Activated CD4-positive, alpha-beta memory T cell treated with anti-CD3 and anti-CD28 coated beads for 36 hours (primary cell): ENCODE measurements at regions not wholly inside any gene's neighbourhood (a gene's known extent, or its start where the extent isn't known, plus 50 kb on each side); places are given as distances from the start of the nearest gene placed in this dataset.

Experiments
- CTCF ChIA-PET: fragments of 350-600 bp; sonication (Branson Sonifier 250); formaldehyde crosslinking; loops from one replicate; lab custom pipeline; 2021; ENCODE audit warnings: antibody characterized with exemption, inconsistent platforms; lab: Charles Lee
- POLR2A ChIA-PET: fragments of 350-600 bp; sonication (Branson Sonifier 250); formaldehyde crosslinking; loops from one replicate; lab custom pipeline; 2021; ENCODE audit warnings: antibody characterized with exemption; lab: Charles Lee
- DNase-seq: peaks from one replicate; pipeline ENCODE4 v3.0.0-alpha.2; 2020
- H3K27ac Mint-ChIP-seq: one replicate; pipeline ENCODE4 v1.8.0; 2021; ENCODE audit warnings: mixed read lengths
- H3K27me3 Mint-ChIP-seq: one replicate; pipeline ENCODE4 v1.8.0; 2021; ENCODE audit warnings: mixed read lengths
- H3K36me3 Mint-ChIP-seq: one replicate; pipeline ENCODE4 v1.8.0; 2021; ENCODE audit warnings: mixed read lengths
- H3K4me1 Mint-ChIP-seq: one replicate; pipeline ENCODE4 v1.8.0; 2021; ENCODE audit warnings: low read depth, mixed read lengths
- H3K4me3 Mint-ChIP-seq: one replicate; pipeline ENCODE4 v1.8.0; 2021; ENCODE audit warnings: mild to moderate bottlenecking, mixed read lengths
- H3K9me3 Mint-ChIP-seq: one replicate; pipeline ENCODE4 v1.8.0; 2021; ENCODE audit warnings: mixed read lengths
- intact Hi-C: fragments of 100-400 bp; cut with micrococcal nuclease; formaldehyde crosslinking; loops from one replicate; pipeline ENCODE4 v1.15.1; 2023

DNA sequence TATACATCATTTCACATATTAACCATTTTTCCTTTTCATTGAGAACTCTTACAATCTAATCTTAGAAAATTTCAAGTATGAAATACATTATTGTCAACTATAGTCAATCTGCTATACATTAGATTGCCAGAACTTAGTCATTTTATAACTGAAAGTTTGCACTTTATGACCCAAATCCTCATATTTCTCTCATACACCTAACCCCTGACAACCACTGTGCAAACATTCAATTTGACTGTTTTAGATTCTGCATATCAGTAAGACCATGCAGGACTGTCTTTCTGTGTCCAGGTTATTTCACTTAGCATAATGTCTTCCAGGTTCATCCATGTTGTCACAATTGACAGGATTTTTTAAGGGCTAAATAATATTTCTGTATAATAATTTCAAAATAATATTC, 1299.0 kb upstream of the B3GALT2 start:
- intact Hi-C loops, result no loop called here
- peaks cover 2% of the 10 kb centered on the region for H3K27me3 Mint-ChIP-seq
- ChIA-PET CTCF (no interaction called here), POLR2A (no interaction called here)
- no peaks in the 10 kb centered on the region for H3K4me1 Mint-ChIP-seq
- no peaks in the 10 kb centered on the region for H3K36me3 Mint-ChIP-seq
- H3K4me3 Mint-ChIP-seq, result no peak overlapping the region
- no peak for DNase-seq
- no peak overlapping the region for H3K27ac Mint-ChIP-seq
- H3K9me3 Mint-ChIP-seq, result no peaks in the 10 kb centered on the region

DNA sequence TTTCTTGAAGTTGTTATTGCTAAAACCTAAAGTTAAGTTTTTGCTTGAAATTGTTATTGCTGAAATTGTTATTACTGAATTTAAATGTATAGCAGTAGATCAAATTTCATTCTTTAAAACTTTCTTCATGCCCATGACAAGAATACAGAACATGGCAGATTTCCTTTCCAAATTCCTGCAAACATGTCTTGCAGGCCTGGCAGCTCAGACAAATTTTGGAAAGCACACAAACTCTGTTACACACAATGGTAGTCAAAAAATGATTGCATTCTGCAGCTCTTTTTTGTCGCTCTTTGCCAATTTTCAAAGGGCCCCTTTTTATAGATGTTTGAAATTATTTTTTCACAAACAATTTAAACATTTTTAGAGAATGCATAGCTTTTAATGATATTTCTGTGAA, 1292.3 kb upstream of the B3GALT2 start:
- ChIA-PET POLR2A (no interaction called here), CTCF (no interaction called here)
- Mint-ChIP-seq H3K4me1 (no peaks in the 10 kb centered on the region), H3K9me3 (no peaks in the 10 kb centered on the region), H3K27me3 (no peaks in the 10 kb centered on the region), H3K4me3 (no peak overlapping the region), H3K27ac (no peak overlapping the region), H3K36me3 (no peaks in the 10 kb centered on the region)
- DNase-seq, result no peak
- intact Hi-C loops, result no loop called here

DNA sequence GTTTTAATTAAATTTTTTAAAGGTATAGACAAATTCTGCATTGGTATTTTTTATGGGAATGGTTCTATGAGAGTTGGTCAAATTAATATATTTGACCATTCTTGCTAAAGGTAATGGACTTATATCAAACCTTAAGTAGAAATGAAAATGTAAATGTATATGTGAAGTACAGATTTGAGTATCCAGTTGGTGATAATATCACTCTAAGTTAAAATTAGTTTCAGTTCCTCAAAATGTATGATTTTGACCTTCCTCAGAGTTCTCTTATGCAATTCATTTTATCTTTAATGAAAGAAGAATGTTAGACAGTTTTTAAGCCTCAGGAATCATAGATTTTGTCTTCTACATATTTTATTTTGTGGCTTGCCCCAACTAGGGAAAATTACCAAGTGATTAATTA, 1291.5 kb upstream of the B3GALT2 start:
- Mint-ChIP-seq H3K9me3 (no peaks in the 10 kb centered on the region), H3K27ac (no peak overlapping the region), H3K36me3 (no peaks in the 10 kb centered on the region), H3K27me3 (no peaks in the 10 kb centered on the region), H3K4me1 (no peaks in the 10 kb centered on the region), H3K4me3 (no peak overlapping the region)
- intact Hi-C loops, result no loop called here
- DNase-seq, result no peak
- ChIA-PET CTCF (no interaction called here), POLR2A (no interaction called here)

DNA sequence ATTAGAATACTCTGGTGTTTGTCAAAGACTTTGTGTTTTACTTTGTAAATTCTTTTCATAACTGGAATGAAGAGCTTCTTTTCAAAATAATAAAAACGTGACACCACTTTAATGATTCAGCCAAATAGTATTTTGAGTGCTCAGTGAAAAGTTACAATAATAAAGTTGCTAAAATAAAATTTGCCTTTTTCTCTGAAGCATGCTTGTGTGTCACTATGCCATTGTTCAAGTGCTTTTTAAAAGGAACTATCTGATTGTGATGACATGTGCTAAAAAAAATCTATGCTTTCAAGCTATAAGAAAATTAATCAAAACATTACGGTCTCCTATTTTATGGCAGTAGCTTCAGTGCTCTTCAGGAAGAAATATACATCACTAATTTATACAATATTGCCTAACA, 1290.5 kb upstream of the B3GALT2 start:
- Mint-ChIP-seq H3K9me3 (no peaks in the 10 kb centered on the region), H3K27ac (no peak overlapping the region), H3K4me3 (no peak overlapping the region), H3K4me1 (no peaks in the 10 kb centered on the region), H3K36me3 (no peaks in the 10 kb centered on the region), H3K27me3 (no peaks in the 10 kb centered on the region)
- ChIA-PET CTCF (interaction anchor here (0.8 kb wide), 1 partner anchor 271 kb away, joined by 3 read pairs; no protein-coding TSS in a partner anchor), POLR2A (no interaction called here)
- no peak for DNase-seq
- intact Hi-C loops, result no loop called here

DNA sequence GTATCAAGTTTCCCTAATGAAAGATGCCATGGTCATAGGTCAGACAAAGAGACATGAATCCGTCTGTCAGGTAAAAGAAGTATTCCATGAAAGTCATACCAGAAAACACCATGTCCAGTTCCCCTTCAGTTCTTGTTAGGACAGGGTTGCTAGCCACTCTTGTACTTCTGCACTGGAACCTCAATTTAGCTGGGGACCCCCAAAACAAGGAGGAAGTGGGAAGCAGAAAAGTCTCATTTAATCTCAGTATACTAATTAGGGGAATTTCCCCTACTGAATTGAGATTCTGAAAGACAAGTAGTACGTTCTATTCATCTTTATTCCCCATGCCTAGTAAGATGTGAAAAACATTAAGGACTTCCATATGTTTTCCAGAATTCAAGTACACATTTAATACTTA, 1289.9 kb upstream of the B3GALT2 start:
- H3K4me1 Mint-ChIP-seq, result no peaks in the 10 kb centered on the region
- ChIA-PET CTCF (no interaction called here), POLR2A (no interaction called here)
- no peak for DNase-seq
- no peak overlapping the region for H3K4me3 Mint-ChIP-seq
- no peak overlapping the region for H3K27ac Mint-ChIP-seq
- no peaks in the 10 kb centered on the region for H3K9me3 Mint-ChIP-seq
- H3K27me3 Mint-ChIP-seq, result no peaks in the 10 kb centered on the region
- intact Hi-C loops, result no loop called here
- no peaks in the 10 kb centered on the region for H3K36me3 Mint-ChIP-seq

DNA sequence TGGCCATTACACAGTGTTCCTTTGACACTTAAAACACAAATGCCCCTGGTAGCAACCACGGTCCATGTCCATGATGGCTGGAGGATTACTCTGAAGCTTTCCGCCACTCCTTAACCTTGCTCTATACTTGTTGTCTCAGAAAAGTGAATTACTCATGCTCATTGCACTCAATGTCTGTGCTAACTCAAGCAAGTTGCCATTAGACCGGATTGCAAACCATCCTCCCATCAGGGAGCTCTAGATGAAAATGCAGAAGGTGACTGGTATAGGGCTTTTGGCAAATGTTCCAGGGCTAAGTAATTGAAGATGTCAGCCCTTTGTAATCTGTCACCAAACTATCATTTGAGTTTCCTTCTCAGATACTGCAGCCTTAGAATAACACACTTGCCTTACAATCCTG, 1288.3 kb upstream of the B3GALT2 start:
- intact Hi-C loops, result no loop called here
- Mint-ChIP-seq H3K4me1 (no peaks in the 10 kb centered on the region), H3K36me3 (no peaks in the 10 kb centered on the region), H3K4me3 (no peak overlapping the region), H3K27ac (no peak overlapping the region), H3K27me3 (no peaks in the 10 kb centered on the region), H3K9me3 (no peaks in the 10 kb centered on the region)
- POLR2A ChIA-PET, result no interaction called here
- DNase-seq, result no peak
- CTCF ChIA-PET, result no interaction called here

DNA sequence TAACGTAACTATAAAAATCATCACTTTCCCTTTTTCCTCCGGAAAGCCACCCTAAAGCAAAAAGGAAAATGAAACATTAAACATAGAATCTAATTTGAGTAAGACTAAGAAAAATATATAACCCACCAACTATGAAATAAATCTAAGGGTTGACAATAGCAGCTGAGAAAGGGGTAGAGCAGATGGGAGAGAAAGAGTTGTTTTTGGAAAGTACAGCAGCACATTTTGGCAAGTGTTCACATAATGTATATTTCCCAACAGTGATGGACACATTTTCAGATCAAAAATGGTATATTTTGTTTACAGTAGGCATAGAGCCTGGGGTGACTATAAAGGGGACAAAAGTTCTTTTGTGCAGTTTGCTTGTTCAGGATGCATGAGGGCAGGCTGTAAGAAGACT, 1287.4 kb upstream of the B3GALT2 start:
- no peaks in the 10 kb centered on the region for H3K36me3 Mint-ChIP-seq
- intact Hi-C loops, result no loop called here
- ChIA-PET POLR2A (no interaction called here), CTCF (no interaction called here)
- H3K27ac Mint-ChIP-seq, result no peak overlapping the region
- DNase-seq, result no peak
- H3K4me1 Mint-ChIP-seq, result no peaks in the 10 kb centered on the region
- H3K4me3 Mint-ChIP-seq, result no peak overlapping the region
- no peaks in the 10 kb centered on the region for H3K9me3 Mint-ChIP-seq
- no peaks in the 10 kb centered on the region for H3K27me3 Mint-ChIP-seq

DNA sequence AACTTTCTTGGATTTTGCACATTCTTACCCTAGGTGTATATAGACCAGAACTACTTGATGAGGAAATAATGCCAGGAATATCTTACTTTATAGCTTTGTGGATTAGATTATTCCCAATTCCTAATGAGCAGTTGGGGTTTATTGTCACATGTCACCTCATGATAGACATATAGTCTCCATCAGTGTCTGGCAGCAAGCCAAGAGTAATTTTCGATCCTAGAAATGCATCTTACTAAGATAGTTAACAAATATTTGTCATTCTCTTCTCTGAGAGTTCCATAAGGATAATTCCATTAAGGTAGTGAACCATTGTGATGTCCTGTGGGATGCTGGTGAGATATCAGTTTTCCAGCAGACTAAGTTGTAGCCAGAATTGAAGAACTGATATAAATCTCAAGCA, 1282.9 kb upstream of the B3GALT2 start:
- CTCF ChIA-PET, result no interaction called here
- POLR2A ChIA-PET, result no interaction called here

DNA sequence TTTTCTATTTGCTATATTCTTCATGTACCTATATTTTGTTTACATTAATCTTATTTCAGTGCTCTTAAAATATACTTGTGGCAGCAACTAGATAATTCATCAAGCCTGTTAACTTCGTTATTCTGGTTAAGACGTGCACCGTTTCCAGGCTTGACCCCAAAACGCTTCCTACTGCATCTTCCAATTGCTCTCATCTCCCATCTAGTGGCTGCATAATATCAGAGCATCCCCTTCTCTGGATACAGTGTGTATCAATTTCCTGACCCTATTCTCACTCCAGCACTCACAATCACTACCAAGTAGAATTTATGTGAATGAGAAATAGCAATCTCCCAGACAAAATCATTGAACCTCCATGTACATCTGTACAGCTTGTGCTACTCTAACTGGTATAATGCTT, 1280.3 kb upstream of the B3GALT2 start:
- Mint-ChIP-seq H3K4me3 (no peak overlapping the region), H3K9me3 (no peaks in the 10 kb centered on the region), H3K27ac (no peak overlapping the region), H3K36me3 (no peaks in the 10 kb centered on the region), H3K27me3 (peaks cover 4% of the 10 kb centered on the region), H3K4me1 (no peaks in the 10 kb centered on the region)
- intact Hi-C loops, result no loop called here
- ChIA-PET POLR2A (no interaction called here), CTCF (interaction anchor here (1.3 kb wide), 1 partner anchor 124 kb away, joined by 3 read pairs; no protein-coding TSS in a partner anchor)
- DNase-seq, result no peak

More for the DNA sequence above, 1282.9 kb upstream of the B3GALT2 start:
- Mint-ChIP-seq H3K27ac (no peak overlapping the region), H3K36me3 (no peaks in the 10 kb centered on the region), H3K27me3 (peaks cover 2% of the 10 kb centered on the region), H3K4me3 (no peak overlapping the region), H3K9me3 (no peaks in the 10 kb centered on the region), H3K4me1 (no peaks in the 10 kb centered on the region)
- intact Hi-C loops, result no loop called here
- no peak for DNase-seq

DNA sequence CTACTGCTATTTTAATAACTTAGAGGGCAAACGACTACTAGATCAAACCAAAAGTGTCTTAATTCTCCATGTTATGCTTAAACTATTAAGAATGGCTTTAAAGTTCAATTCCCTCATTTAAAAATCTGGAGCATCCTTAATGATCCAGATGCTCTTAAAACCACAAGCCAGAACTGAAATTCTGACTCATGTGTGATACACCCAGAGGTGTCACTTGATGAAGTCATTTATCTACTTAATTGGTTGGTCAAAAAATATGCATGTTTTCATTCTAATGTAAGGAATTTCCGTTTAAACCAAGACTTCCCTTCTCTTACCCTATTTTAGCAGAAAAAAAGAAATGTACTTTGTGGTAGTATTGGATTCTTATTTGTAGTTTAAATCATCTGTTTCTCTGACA, 1261.2 kb upstream of the B3GALT2 start:
- DNase-seq, result no peak
- intact Hi-C loops, result no loop called here
- Mint-ChIP-seq H3K4me1 (no peaks in the 10 kb centered on the region), H3K4me3 (no peak overlapping the region), H3K27ac (no peak overlapping the region), H3K9me3 (no peaks in the 10 kb centered on the region), H3K27me3 (peaks cover 3% of the 10 kb centered on the region), H3K36me3 (no peaks in the 10 kb centered on the region)
- ChIA-PET CTCF (no interaction called here), POLR2A (no interaction called here)

DNA sequence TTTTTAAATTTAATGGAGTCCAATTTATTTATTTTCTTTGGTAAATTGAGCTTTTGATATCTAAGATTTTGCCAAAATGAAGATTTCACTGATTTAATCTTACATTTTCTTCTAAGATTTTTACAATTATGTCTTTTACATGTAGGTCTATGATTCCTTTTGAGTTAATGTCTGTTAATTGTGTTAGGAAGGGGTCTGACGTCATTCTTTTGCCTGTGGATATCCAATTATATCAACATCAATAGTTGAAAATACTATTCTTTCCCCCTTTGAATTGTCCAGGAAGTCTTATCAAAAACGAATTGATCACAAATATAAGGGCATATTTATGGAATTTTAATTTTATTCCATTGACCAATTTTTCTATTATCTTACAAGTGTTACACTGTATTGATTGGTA, 1258.8 kb upstream of the B3GALT2 start:
- H3K27me3 Mint-ChIP-seq, result peaks cover 5% of the 10 kb centered on the region
- POLR2A ChIA-PET, result no interaction called here
- no peak overlapping the region for H3K4me3 Mint-ChIP-seq

DNA sequence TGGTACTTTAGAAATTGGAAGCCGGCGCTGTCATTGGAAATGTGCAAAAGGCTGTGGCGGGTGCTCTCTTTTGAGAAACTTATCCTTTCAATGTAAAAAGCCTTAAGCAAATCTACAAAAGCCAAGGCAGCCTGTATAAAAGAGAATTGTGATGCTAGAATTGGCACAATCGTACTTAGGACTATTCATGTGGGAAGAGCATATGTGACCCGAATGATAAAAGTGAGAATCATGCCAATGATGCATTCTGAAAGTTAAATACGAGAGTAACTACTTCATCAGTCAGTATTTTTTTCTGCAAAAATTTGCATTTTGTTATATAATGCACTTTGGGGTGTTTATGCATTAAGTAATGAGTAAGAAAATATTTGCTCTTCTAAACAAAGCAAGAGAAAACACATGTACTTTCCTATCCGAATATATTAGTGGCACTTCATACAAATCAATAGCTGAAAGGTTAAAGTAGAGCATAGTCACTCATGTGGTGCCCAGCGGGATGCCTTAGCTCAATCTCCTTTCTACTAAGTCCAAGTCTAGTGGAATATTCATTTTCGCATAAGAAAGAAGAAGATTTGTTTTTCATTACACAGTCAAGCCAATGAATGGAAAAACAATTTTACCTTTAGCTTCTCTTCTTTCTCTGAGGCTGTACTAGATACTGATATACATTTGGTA, 1256.6 kb upstream of the B3GALT2 start:
- H3K4me1 Mint-ChIP-seq, result no peaks in the 10 kb centered on the region
- no peak overlapping the region for H3K27ac Mint-ChIP-seq
- no peak for DNase-seq
- ChIA-PET POLR2A (no interaction called here), CTCF (no interaction called here)
- no peaks in the 10 kb centered on the region for H3K36me3 Mint-ChIP-seq
- intact Hi-C loops, result no loop called here
- peaks cover 6% of the 10 kb centered on the region for H3K9me3 Mint-ChIP-seq
- no peak overlapping the region for H3K4me3 Mint-ChIP-seq
- peaks cover 2% of the 10 kb centered on the region for H3K27me3 Mint-ChIP-seq

More for the DNA sequence above, 1258.8 kb upstream of the B3GALT2 start:
- Mint-ChIP-seq H3K36me3 (no peaks in the 10 kb centered on the region), H3K4me1 (no peaks in the 10 kb centered on the region), H3K27ac (no peak overlapping the region), H3K9me3 (peaks cover 6% of the 10 kb centered on the region)
- CTCF ChIA-PET, result no interaction called here
- no peak for DNase-seq
- intact Hi-C loops, result no loop called here

DNA sequence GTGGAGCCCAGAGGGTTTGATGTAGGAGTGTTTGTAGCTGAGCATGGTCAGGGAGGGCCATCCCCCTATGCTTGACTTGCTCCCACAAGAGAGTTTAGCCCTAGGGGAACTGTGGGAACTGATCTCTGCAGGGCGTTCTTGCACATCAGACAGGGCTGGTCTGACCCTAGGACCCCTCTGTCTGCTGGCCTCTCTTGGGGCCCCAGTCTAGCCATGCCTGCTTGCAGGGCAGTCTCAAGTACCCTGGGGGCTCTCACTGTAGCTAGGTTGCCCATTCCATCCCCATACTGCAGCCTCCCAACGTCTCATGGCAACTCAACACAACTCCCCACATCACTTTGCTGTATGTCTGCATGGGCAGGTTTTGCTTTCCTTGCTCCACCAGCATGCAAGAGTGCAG, 1250.7 kb upstream of the B3GALT2 start:
- Mint-ChIP-seq H3K4me1 (no peaks in the 10 kb centered on the region), H3K9me3 (peaks cover 6% of the 10 kb centered on the region), H3K36me3 (no peaks in the 10 kb centered on the region), H3K27me3 (peaks cover 8% of the 10 kb centered on the region), H3K4me3 (no peak overlapping the region), H3K27ac (no peak overlapping the region)
- no peak for DNase-seq
- POLR2A ChIA-PET, result no interaction called here
- CTCF ChIA-PET, result no interaction called here
- intact Hi-C loops, result no loop called here
